Esophagus muscularis mucosa (tissue), 4 donors: ENCODE measurements at regions not wholly inside any gene's neighbourhood (a gene's known extent, or its start where the extent isn't known, plus 50 kb on each side); places are given as distances from the start of the nearest gene placed in this dataset.
"Not testable (repeated sequence)": the region's sequence is repeated elsewhere in the genome, so short reads cannot be mapped to it uniquely, and the experiment has no call there.

Experiments used
- DNase-seq: peaks from one replicate; pipeline ENCODE4 v3.0.0-alpha.2; 2017; ENCODE audit errors: extremely low spot score
- H3K27ac ChIP-seq, 4 donors: fragments of 200-600 bp; sonication (generic); replicated peaks in 1 of 4; 1 replicate in 3 of 4; 2 replicates in 1 of 4; pipeline ENCODE4 v1.5.1; 2016 to 2019; ENCODE audit warnings: mild to moderate bottlenecking in 1 of 4
- H3K27me3 ChIP-seq, 4 donors: fragments of 200-600 bp; sonication (generic); one replicate each; pipeline versions ENCODE4 v1.5.1 to v1.6.0; 2016 to 2019
- H3K36me3 ChIP-seq, 4 donors: fragments of 200-600 bp; sonication (generic); one replicate each; pipeline ENCODE4 v1.5.1; 2016 to 2019
- H3K4me1 ChIP-seq, 4 donors: fragments of 200-600 bp; sonication (generic); one replicate each; pipeline ENCODE4 v1.5.1; 2016 to 2019
- H3K4me3 ChIP-seq, 4 donors: fragments of 200-600 bp; sonication (generic); 1 replicate in 2 of 4; 2 replicates in 2 of 4; pipeline ENCODE4 v1.5.1; 2016 to 2019; ENCODE audit warnings: mild to moderate bottlenecking in 4 of 4, moderate library complexity in 1 of 4
- H3K9me3 ChIP-seq, 4 donors: fragments of 200-600 bp; sonication (generic); 1 replicate in 3 of 4; 2 replicates in 1 of 4; pipeline ENCODE4 v1.5.1; 2016 to 2019
- CTCF ChIP-seq, 3 experiments: fragments of 200-600 bp in 2 of 3; fragments of 450-650 bp in 1 of 3; sonication (generic) in 2 of 3; IDR thresholded peaks; one replicate each; pipeline ENCODE4 v1.5.1; 2017 to 2019; ENCODE audit warnings: antibody characterized with exemption in 3 of 3, mild to moderate bottlenecking in 2 of 3, moderate library complexity in 1 of 3
- EP300 ChIP-seq: sonication (generic); formaldehyde crosslinking; IDR thresholded peaks from one replicate; pipeline ENCODE4 v1.6.1; 2017; ENCODE audit warnings: antibody characterized with exemption
- POLR2A ChIP-seq: fragments of 450-650 bp; IDR thresholded peaks from one replicate; pipeline ENCODE4 v1.6.1; 2017; ENCODE audit warnings: antibody characterized with exemption, moderate library complexity, mild to moderate bottlenecking, low read depth
- POLR2AphosphoS5 ChIP-seq, 2 donors: sonication (generic); formaldehyde crosslinking; IDR thresholded peaks; one replicate each; pipeline ENCODE4 v1.6.1; 2017; ENCODE audit warnings: antibody characterized with exemption in 2 of 2
- WGBS: methylation state at CpG from one replicate; pipeline ENCODE4 v1.1.5; 2018; 5-methylcytosine and 5-hydroxymethylcytosine counted together
- intact Hi-C: fragments of 100-400 bp; cut with DNase I; formaldehyde crosslinking; loops from one replicate; pipeline ENCODE4 v1.15.1; 2023

- H3K4me1 ChIP-seq = peaks cover 0 to 11% (median 5%) of the 10 kb centered on the region in 4 donors
- WGBS = 74% methylated on average over 1 of the region's 1 CpG
- H3K27ac ChIP-seq = no peak overlapping the region
- no peaks in the 10 kb centered on the region for H3K27me3 ChIP-seq
- no peaks in the 10 kb centered on the region for H3K9me3 ChIP-seq
- TF ChIP-seq EP300 (no peak), POLR2AphosphoS5 (IDR thresholded peaks at IDR 0.05) (no peak), CTCF (IDR thresholded peaks at IDR 0.05) (no peak), POLR2A (no peak)
- no peak overlapping the region for H3K4me3 ChIP-seq
- no peaks in the 10 kb centered on the region for H3K36me3 ChIP-seq
- intact Hi-C loops = no loop called here
- no peak for DNase-seq
Observed at GRCh38 chr12:66753810-66754209, 74.9 kb upstream of the GRIP1 start.

- DNase-seq = no peak
- WGBS = 86% methylated on average over 2 of the region's 2 CpGs
- Histone ChIP-seq H3K27me3 (no peaks in the 10 kb centered on the region), H3K36me3 (no peaks in the 10 kb centered on the region), H3K4me3 (no peak overlapping the region), H3K27ac (no peak overlapping the region), H3K9me3 (no peaks in the 10 kb centered on the region), H3K4me1 (peaks cover 0 to 11% (median 5%) of the 10 kb centered on the region in 4 donors)
- intact Hi-C loops = no loop called here
- TF ChIP-seq POLR2A = no peak
- no peak for TF ChIP-seq POLR2AphosphoS5 (IDR thresholded peaks at IDR 0.05)
- no peak for TF ChIP-seq EP300
- no peak for TF ChIP-seq CTCF (IDR thresholded peaks at IDR 0.05)
Observed at GRCh38 chr12:66755727-66756395, 77.0 kb upstream of the GRIP1 start.

GRCh38 chr12:66756631-66757030 is 77.8 kb upstream of the GRIP1 start:
- H3K9me3 ChIP-seq = no peaks in the 10 kb centered on the region
- TF ChIP-seq POLR2AphosphoS5 (IDR thresholded peaks at IDR 0.05) (no peak), EP300 (no peak), CTCF (IDR thresholded peaks at IDR 0.05) (no peak), POLR2A (no peak)
- H3K27me3 ChIP-seq = no peaks in the 10 kb centered on the region
- H3K4me1 ChIP-seq = peaks cover 0 to 10% (median 3%) of the 10 kb centered on the region in 4 donors
- WGBS = 100% methylated on average over 1 of the region's 1 CpG
- no peak for DNase-seq
- intact Hi-C loops = no loop called here
- no peak overlapping the region for H3K4me3 ChIP-seq
- H3K27ac ChIP-seq = no peak overlapping the region
- H3K36me3 ChIP-seq = no peaks in the 10 kb centered on the region

- intact Hi-C loops, H3K4me1 ChIP-seq, H3K27me3 ChIP-seq, H3K4me3 ChIP-seq, H3K36me3 ChIP-seq, H3K9me3 ChIP-seq, DNase-seq, H3K27ac ChIP-seq: not testable (repeated sequence)
- 84% methylated on average over 4 of the region's 4 CpGs for WGBS
Observed at GRCh38 chr12:66760122-66760521, 81.2 kb upstream of the GRIP1 start.

- Histone ChIP-seq H3K27me3 (no peaks in the 10 kb centered on the region), H3K27ac (no peak overlapping the region), H3K4me3 (no peak overlapping the region), H3K9me3 (no peaks in the 10 kb centered on the region), H3K4me1 (no peaks in the 10 kb centered on the region), H3K36me3 (no peaks in the 10 kb centered on the region)
- intact Hi-C loops = no loop called here
- 64% methylated on average over 4 of the region's 4 CpGs for WGBS
- DNase-seq = no peak
- TF ChIP-seq EP300 (no peak), POLR2AphosphoS5 (IDR thresholded peaks at IDR 0.05) (no peak), CTCF (IDR thresholded peaks at IDR 0.05) (no peak), POLR2A (no peak)
Observed at GRCh38 chr12:66763467-66763866, 84.6 kb upstream of the GRIP1 start.
